ENCODE measurements at regions not wholly inside any gene's neighbourhood (a gene's known extent, or its start where the extent isn't known, plus 50 kb on each side); places are given as distances from the start of the nearest gene placed in this dataset.

DNA sequence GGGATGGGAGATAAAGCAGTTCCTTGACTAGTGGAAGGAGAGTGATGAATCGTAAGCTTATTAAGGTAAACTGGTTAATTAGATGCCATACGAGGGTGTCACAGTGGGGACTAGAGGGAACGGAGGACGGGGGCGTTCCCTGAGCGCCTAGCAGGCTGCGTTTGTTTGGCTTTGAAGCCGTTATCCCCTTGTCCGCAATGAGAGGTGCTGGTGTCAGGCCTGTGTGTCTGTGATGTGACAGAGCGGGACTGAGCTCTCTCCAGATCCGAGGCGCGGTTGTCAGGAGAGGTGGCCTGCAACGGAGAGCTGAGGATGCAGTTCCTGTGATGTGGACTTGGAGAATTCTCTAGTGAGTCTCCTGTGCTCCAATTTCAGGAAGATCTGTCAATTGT, 60.0 kb upstream of the PRPS1L1 start:
- TF ChIP-seq, protein P1, sequence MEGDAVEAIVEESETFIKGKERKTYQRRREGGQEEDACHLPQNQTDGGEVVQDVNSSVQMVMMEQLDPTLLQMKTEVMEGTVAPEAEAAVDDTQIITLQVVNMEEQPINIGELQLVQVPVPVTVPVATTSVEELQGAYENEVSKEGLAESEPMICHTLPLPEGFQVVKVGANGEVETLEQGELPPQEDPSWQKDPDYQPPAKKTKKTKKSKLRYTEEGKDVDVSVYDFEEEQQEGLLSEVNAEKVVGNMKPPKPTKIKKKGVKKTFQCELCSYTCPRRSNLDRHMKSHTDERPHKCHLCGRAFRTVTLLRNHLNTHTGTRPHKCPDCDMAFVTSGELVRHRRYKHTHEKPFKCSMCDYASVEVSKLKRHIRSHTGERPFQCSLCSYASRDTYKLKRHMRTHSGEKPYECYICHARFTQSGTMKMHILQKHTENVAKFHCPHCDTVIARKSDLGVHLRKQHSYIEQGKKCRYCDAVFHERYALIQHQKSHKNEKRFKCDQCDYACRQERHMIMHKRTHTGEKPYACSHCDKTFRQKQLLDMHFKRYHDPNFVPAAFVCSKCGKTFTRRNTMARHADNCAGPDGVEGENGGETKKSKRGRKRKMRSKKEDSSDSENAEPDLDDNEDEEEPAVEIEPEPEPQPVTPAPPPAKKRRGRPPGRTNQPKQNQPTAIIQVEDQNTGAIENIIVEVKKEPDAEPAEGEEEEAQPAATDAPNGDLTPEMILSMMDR (conservative IDR thresholded peaks at IDR 0.05 in 1 of 2, IDR thresholded peaks at IDR 0.05 in 1 of 2; ENCODE audit: extremely low read depth in 1 of 2, insufficient read depth in 1 of 2, low read depth in 1 of 2, low read length in 2 of 2), result no peak
- TF ChIP-seq EZH2 (IDR thresholded peaks at IDR 0.05; ENCODE audit: borderline replicate concordance, low read length), result no peak
